ENCODE measurements at regions not wholly inside any gene's neighbourhood (a gene's known extent, or its start where the extent isn't known, plus 50 kb on each side); places are given as distances from the start of the nearest gene placed in this dataset.

GRCh38 chr3:194806991-194807630, 121.4 kb downstream of the FAM43A start:
- no peak for DNase-seq

DNA sequence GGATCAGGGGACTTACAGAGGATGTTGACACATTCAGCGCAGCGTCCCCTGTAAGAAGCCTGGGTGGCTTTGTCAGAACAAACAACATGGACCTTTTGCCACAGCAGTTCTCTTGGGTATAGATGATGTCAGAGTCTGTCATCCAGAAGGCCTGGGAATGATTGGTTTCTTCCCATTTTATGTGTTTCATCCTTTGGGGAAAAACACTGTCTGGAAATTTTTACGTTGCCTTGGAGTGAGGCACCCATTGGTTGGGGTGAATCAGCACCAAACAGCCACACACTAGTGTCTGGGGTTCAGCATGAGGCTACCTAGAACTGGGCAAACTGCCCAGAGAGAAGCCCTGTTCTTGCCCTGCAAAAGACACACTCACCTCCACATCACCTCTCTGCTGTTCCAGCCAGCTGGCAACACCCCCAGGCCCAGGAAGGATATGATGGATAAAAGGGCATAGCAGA, 123.0 kb downstream of the FAM43A start:
- DNase-seq = no peak

- DNase-seq = no peak
Observed at GRCh38 chr3:194809382-194809781, 123.7 kb downstream of the FAM43A start.

- no peak for DNase-seq
Observed at GRCh38 chr3:194810076-194810475, 124.4 kb downstream of the FAM43A start.

GRCh38 chr3:194811118-194811517, 125.4 kb downstream of the FAM43A start:
- no peak for DNase-seq

DNA sequence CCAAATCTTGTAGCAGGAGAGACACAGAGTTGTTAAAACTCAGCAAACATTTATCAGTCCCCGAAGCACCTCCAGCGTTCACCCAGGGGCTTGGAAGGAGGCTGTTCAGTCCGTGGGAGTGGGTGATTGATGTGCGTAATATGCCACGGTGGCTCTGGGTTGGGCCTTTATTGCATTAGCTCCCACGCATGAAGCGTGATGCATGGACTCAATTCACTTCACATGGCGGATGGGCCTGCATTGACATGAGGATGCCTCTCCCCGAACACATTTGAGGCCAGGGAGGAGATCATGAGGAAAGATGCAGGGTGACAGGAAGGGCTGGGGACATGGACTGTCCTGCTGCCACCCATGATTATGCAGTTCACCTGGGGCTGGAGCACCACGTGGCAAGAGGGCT, 126.5 kb downstream of the FAM43A start:
- DNase-seq = no peak

DNA sequence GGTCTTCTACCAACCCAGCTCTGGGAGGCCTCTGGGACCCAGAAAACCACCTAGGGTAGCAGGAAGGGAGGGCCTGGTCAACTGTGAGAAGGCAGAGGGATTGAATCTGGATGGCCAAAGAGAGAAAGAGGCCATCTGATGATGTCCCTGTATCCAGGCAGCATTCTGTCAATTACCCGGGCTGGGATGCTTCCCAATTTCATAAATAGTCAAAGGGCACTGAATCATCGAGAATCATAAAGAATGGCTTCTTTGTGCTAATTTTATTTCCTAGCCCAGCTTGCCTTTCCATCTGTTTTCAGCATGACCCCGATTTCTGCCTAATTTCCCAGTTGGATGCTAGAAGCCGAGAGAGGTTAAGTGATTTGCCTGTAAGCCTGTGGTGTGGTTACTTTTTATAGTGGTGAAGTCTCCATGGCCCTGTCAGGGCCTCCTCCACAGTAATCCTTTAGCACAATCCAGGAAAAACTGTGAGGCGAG, 129.2 kb downstream of the FAM43A start:
- no peak for DNase-seq

DNA sequence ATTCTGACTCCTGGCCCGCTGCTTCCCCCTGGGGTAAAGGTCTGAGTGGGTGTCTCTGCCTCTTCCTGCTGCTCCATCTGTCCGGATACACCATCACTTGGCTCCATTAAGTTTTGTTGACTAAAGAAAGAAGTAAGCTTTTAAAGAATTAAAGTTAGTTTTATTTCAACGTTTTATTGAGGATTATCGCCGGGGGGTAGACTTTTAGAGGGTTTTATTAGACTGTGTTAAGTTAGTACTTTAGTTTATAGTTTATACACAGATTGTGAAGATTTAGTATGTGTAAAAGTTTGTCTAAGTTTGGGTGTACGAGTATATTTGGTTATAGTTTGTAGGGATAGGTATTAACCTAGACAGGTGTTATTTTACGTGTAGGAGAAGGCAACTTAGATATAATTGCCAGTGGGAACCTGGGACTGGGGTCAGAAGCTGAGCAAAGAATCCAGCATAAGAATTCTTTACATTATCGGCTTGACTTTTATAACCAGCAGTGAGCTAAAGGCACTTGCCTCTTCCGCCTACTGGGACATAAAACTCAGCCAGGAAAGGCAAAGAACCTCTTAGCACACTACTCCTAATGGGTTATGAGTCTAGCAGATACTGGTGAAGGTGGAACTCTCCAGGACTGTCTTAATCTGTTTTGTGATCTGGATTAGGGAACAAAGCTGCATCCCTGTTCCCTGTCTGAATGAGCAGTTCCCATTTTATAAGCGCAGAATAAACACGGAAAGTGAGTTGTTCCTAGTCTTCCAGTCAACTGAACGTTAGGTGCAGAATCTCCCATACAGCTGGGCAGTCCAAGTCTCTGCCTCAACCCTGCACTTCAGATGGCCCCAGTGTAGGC, 131.3 kb downstream of the FAM43A start:
- no peak for DNase-seq

DNA sequence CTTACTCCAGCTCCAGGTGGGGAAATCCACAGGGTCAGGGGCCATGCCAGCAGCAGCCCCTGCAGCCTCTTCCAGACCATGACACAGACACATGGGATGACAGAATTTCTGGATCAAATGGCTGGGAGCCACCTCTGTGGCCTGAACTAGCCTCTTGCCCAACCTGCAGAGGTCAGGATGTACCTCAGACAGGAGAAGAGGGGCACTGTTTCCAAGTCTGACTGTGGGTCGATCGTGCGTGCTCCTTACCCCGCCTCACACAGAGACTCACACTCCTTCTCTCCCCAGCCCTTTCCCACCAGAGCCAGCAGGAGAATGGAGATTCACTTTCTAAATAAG, 131.9 kb downstream of the FAM43A start:
- DNase-seq = no peak

DNA sequence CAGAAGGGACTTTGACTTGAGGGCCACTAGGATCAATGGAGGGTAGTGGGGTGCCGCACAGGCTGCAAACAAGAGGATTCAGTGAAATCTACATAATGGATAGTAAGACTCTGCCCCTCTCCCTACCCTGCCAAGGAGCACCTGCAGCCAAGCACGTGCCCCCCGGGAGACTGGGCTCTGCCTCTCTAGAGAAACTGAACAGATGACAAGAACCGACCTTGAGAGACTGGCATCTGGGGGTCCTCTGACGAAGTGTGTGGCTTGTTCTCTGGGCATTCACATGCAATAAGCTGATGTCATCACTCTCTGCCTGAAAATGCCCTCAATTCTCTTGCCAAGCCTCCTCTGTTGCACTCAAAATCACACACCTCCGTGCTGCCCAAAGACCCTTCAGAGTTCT, 132.3 kb downstream of the FAM43A start:
- no peak for DNase-seq

DNA sequence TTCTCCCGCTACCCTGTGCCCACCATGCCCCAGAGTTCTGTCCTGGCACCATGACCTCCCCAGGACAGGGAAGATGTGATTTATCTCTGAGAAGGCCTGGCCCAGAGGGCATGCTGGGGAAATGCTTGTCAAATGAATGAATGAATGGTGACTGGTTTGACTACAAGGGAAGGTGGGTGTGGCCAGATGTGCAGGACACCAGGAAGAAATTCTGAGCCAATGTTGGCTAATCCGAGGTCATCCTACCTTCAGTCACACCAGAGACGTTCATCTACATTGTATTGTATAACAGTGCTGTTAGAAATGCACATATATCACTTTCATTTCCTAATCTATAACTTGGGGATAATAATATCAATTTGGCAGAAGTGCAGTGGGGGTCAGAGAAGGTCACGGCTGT, 138.4 kb downstream of the FAM43A start:
- DNase-seq = no peak

DNA sequence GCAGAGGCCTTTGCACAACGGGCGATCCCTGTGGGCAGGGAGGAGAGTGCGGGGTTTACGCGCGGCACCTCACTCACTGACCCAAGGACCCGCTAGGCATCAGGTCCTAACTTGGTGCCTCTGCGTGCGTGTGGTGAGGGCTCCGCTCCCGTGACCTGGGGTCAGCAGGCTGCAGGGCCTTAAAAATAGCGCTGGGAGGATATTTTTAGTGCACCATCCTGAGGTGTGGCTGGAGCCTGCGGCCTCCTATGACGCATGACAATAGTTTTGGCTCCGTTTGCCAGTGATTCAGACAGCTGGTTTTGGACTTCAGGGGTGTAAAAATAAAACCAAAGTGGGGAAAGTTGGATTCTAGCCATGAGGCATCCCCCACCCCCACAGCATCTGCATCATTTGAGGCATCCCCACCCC, 139.0 kb downstream of the FAM43A start:
- no peak for DNase-seq

- DNase-seq = no peak
Observed at GRCh38 chr3:194826594-194826993, 140.9 kb downstream of the FAM43A start.

- DNase-seq = no peak
Observed at GRCh38 chr3:194827486-194827885, 141.8 kb downstream of the FAM43A start.

GRCh38 chr3:194828116-194828515, 142.4 kb downstream of the FAM43A start:
- no peak for DNase-seq

GRCh38 chr3:194828926-194829325, 143.2 kb downstream of the FAM43A start:
- DNase-seq = no peak

DNA sequence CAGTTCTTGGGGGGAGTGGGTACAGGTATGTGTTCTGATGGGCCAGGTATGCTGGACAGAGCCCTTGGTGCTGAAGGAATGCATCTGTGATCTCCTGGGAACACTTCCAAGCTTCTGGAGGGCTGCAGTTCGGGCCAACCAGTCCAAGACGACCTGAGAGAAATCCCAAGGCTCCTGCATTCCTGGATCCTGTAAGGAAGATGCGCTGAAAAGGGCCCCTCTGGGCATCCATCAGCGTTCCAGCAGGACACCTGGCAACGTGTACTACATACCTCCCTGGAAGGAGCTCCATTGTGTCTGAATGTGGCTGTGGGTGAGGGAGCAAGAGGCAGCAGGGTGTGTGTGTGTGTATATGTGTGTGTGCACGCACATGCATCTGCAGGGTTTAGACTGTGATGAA, 144.7 kb downstream of the FAM43A start:
- DNase-seq = no peak

GRCh38 chr3:194830978-194831377, 145.3 kb downstream of the FAM43A start:
- no peak for DNase-seq

DNA sequence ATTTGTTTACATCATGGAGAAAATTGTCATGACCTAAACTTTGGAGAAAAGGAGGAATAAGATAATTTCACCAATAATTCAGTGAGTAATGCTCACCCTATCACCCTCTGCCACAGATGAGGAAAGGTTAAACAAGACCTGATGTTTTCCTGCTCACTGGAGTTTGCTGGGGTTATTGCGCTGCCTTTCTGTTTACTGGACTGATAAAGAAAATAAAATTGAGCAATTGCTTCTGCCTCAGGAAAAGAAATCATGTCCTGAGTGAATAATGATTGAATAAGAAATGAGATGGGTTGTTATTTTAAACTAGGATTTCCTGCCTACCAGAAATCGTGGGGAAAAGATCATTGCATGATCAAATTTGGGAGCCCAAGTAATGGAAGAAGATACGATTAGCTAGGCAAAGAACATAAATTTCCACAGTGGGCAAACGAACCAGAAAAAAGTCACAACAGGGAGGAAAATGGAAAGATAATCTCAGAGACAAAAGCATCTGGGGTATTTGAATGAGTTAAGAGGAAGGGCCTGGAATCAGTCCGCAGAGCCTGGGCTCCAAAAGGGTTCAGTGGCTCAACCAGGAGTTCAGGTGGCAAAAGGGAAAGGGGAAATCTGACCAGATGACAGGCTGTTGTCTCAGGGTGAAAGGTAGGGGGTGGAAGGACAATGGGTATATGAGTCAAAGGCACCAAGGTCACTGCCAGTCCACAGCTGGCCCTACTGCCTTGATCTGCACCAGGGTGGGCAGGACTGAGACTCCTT, 146.8 kb downstream of the FAM43A start:
- no peak for DNase-seq

DNA sequence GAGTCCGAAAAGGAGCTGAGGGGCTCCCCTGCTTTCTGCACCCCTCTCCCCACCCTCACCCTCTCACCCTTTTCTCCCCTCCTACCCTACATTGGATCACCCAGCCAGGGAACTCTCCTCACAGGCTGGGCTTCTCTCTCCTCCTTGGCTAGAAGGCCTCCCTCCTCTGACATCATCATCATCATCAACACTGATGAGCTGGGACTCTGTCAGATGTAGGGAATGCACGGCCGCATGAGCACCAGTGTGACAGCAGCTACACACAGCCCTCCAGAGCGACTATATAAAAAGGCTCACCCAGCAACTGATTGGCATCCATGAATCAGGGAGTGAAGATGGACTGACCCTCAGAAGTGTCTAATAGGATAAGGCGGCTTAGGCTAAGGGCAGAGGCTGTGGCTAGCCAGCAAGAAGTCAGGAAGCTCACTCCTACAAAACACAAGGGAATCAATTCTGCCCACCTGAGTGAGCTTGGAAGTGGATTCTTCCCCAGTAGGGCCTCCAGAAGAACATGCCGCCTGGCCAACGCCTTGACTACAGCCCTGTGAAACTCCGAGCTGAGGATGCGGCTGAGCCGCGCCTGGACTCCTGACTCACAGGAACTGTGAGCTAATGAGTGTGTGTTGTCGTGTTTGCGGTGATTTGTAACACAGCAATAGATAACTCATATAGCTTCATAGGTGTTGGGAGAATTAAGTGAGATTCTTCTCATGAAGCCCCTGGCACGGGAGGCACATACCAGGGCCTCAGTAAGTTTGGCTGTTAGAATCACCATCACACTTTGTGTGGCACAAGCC, 147.6 kb downstream of the FAM43A start:
- no peak for DNase-seq

- no peak for DNase-seq
Observed at GRCh38 chr3:194836661-194837060, 151.0 kb downstream of the FAM43A start.

GRCh38 chr3:194837457-194838127, 151.9 kb downstream of the FAM43A start:
- no peak for DNase-seq

Measured in right forelimb (tissue), 1 donor.